ENCODE measurements at regions not wholly inside any gene's neighbourhood (a gene's known extent, or its start where the extent isn't known, plus 50 kb on each side); places are given as distances from the start of the nearest gene placed in this dataset.

DNA sequence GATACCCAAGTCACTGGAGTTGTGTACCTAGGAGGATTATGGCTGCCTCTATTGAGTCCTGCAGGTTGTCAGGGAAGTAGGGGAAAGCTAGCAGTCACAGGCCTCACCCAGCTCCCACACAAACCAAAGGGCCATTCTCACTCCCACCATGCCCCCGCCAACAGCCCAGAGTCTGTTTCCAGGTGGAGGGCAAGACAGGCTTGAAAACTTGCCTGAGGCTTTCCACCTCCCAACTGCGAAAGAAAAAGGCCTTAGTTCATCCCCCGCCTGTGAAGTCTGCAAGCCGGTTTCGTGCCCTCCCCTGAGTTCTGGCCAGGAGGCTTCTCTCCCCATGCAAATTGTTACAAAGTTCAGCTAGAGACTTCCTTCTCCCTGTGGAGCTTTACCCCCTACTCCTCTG, 270.3 kb downstream of the TXNL1 start:
- no peak for ATAC-seq

DNA sequence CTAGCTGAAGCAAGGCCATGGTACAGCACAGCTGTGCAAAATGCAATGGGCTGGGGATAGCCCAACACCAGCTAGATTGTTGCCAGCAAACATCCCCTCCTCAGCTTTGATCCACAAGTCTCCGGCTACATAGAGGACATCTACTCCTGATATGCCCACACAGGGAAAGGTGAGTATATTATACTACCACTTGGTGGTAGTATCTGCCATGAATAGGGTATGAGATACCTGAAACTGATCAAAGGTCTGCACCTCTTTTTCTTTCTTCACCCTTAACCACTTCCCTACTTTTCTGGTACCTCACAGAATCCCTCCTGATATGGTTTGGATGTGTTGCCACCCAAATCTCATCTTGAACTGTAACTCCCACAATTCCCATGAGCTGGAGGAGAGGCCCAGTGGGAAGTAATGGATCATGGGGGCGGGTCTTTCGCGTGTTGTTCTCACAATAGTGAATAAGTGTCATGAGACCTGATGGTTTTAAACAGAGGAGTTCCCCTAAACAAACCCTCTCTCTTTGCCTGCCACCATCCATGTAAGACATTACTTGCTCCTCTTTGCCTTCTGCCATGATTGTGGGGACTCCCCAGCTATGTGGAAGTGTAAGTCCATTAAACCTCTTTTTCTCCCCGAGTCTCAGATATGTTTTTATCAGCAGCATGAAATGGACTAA, 279.6 kb downstream of the TXNL1 start:
- TF ChIP-seq BACH2 (CRISPR knock-in tag; IDR thresholded peaks at IDR 0.05; ENCODE audit: borderline replicate concordance) (no peak), RARB (CRISPR knock-in tag; IDR thresholded peaks at IDR 0.05) (no peak), TOX (CRISPR knock-in tag; IDR thresholded peaks at IDR 0.05; ENCODE audit: borderline replicate concordance) (no peak), CREB5 (CRISPR knock-in tag; IDR thresholded peaks at IDR 0.05; ENCODE audit: low read depth) (no peak), ZNF70 (CRISPR knock-in tag; IDR thresholded peaks at IDR 0.05) (no peak), ZNF8 (CRISPR knock-in tag; IDR thresholded peaks at IDR 0.05) (no peak), CSDC2 (CRISPR knock-in tag; IDR thresholded peaks at IDR 0.05) (no peak), OSR1 (CRISPR knock-in tag; IDR thresholded peaks at IDR 0.05) (no peak)
- TF ChIP-seq, protein P1, sequence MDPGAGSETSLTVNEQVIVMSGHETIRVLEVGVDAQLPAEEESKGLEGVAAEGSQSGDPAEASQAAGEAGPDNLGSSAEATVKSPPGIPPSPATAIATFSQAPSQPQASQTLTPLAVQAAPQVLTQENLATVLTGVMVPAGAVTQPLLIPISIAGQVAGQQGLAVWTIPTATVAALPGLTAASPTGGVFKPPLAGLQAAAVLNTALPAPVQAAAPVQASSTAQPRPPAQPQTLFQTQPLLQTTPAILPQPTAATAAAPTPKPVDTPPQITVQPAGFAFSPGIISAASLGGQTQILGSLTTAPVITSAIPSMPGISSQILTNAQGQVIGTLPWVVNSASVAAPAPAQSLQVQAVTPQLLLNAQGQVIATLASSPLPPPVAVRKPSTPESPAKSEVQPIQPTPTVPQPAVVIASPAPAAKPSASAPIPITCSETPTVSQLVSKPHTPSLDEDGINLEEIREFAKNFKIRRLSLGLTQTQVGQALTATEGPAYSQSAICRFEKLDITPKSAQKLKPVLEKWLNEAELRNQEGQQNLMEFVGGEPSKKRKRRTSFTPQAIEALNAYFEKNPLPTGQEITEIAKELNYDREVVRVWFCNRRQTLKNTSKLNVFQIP (CRISPR knock-in tag; IDR thresholded peaks at IDR 0.05; ENCODE audit: borderline replicate concordance, low read depth), result no peak
- ATAC-seq, result peak; percentile 58; the same call in 2 of the 3 replicates

More for the DNA sequence above, 270.3 kb downstream of the TXNL1 start:
- no peak for TF ChIP-seq CSRNP3 (CRISPR knock-in tag; IDR thresholded peaks at IDR 0.05)
- TF ChIP-seq CREB5 (CRISPR knock-in tag; IDR thresholded peaks at IDR 0.05; ENCODE audit: low read depth), result no peak
- no peak for TF ChIP-seq ISL1 (CRISPR knock-in tag; IDR thresholded peaks at IDR 0.05)
- TF ChIP-seq ZFP30 (CRISPR knock-in tag; IDR thresholded peaks at IDR 0.05), result no peak
- TF ChIP-seq ZC3H10 (CRISPR knock-in tag; IDR thresholded peaks at IDR 0.05), result no peak
- no peak for TF ChIP-seq ESRRG (CRISPR knock-in tag; IDR thresholded peaks at IDR 0.05)
- no peak for TF ChIP-seq PPARA (CRISPR knock-in tag; IDR thresholded peaks at IDR 0.05; ENCODE audit: borderline replicate concordance)
- no peak for TF ChIP-seq BACH2 (CRISPR knock-in tag; IDR thresholded peaks at IDR 0.05; ENCODE audit: borderline replicate concordance)
- TF ChIP-seq, protein P2, sequence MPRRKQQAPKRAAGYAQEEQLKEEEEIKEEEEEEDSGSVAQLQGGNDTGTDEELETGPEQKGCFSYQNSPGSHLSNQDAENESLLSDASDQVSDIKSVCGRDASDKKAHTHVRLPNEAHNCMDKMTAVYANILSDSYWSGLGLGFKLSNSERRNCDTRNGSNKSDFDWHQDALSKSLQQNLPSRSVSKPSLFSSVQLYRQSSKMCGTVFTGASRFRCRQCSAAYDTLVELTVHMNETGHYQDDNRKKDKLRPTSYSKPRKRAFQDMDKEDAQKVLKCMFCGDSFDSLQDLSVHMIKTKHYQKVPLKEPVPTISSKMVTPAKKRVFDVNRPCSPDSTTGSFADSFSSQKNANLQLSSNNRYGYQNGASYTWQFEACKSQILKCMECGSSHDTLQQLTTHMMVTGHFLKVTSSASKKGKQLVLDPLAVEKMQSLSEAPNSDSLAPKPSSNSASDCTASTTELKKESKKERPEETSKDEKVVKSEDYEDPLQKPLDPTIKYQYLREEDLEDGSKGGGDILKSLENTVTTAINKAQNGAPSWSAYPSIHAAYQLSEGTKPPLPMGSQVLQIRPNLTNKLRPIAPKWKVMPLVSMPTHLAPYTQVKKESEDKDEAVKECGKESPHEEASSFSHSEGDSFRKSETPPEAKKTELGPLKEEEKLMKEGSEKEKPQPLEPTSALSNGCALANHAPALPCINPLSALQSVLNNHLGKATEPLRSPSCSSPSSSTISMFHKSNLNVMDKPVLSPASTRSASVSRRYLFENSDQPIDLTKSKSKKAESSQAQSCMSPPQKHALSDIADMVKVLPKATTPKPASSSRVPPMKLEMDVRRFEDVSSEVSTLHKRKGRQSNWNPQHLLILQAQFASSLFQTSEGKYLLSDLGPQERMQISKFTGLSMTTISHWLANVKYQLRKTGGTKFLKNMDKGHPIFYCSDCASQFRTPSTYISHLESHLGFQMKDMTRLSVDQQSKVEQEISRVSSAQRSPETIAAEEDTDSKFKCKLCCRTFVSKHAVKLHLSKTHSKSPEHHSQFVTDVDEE (CRISPR knock-in tag; IDR thresholded peaks at IDR 0.05), result no peak
- TF ChIP-seq SNAI2 (CRISPR knock-in tag; IDR thresholded peaks at IDR 0.05), result no peak
- no peak for TF ChIP-seq CSDC2 (CRISPR knock-in tag; IDR thresholded peaks at IDR 0.05)
- TF ChIP-seq, protein P1 (CRISPR knock-in tag; IDR thresholded peaks at IDR 0.05; ENCODE audit: borderline replicate concordance, low read depth), result no peak

GRCh38 chr18:56353663-56354260, 284.6 kb downstream of the TXNL1 start:
- no peak for ATAC-seq
- TF ChIP-seq CSDC2 (CRISPR knock-in tag; IDR thresholded peaks at IDR 0.05), result no peak
- no peak for TF ChIP-seq ZNF565 (CRISPR knock-in tag; conservative IDR thresholded peaks at IDR 0.05; ENCODE audit: low read depth)
- TF ChIP-seq, protein P2 (CRISPR knock-in tag; IDR thresholded peaks at IDR 0.05), result no peak
- no peak for TF ChIP-seq CSRNP3 (CRISPR knock-in tag; IDR thresholded peaks at IDR 0.05)
- no peak for TF ChIP-seq GLIS3 (CRISPR knock-in tag; IDR thresholded peaks at IDR 0.05)
- no peak for TF ChIP-seq OSR1 (CRISPR knock-in tag; IDR thresholded peaks at IDR 0.05)
- no peak for TF ChIP-seq ZC3H10 (CRISPR knock-in tag; IDR thresholded peaks at IDR 0.05)
- TF ChIP-seq ZFP3 (CRISPR knock-in tag; IDR thresholded peaks at IDR 0.05), result no peak
- TF ChIP-seq ARNTL (CRISPR knock-in tag; IDR thresholded peaks at IDR 0.05; ENCODE audit: borderline replicate concordance, low read depth), result no peak
- no peak for TF ChIP-seq ESRRG (CRISPR knock-in tag; IDR thresholded peaks at IDR 0.05)
- TF ChIP-seq ISL1 (CRISPR knock-in tag; IDR thresholded peaks at IDR 0.05), result no peak
- no peak for TF ChIP-seq ZFP30 (CRISPR knock-in tag; IDR thresholded peaks at IDR 0.05)
- no peak for TF ChIP-seq BACH2 (CRISPR knock-in tag; IDR thresholded peaks at IDR 0.05; ENCODE audit: borderline replicate concordance)

Data from SK-N-SH treated with all-trans-retinoic acid at 6 μM for 48 hours (cell line).